ENCODE measurements at regions not wholly inside any gene's neighbourhood (a gene's known extent, or its start where the extent isn't known, plus 50 kb on each side); places are given as distances from the start of the nearest gene placed in this dataset.

DNA sequence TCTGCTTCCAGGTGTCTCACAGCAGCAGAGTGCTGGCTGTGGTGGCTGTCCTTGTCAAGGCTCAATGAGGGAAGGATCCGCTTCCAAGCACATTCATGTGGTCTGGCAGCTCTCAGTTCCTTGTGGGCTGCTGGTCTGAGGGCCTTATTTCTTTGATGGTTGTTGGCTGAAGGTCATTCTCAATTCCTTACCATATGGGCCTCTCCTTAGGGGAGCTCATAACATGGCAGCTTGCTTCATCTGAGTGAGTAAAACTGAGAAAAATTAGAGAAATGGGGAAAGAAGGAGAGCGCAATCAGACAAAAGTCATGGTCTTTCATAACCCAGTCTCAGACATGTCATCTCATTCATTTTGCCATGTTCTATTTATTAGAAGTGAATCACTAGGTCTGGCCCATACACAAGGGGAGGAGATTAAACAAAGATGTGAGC, 81.7 kb upstream of the TSPAN2 start:
- DNase-seq, result no peak
- peak; percentile 30 for ATAC-seq
- H3K9me3 ChIP-seq, result no peaks in the 10 kb centered on the region
- H3K27me3 ChIP-seq, result no peaks in the 10 kb centered on the region
- no peaks in the 10 kb centered on the region for H3K4me1 ChIP-seq
- H3K27ac ChIP-seq, result no peak overlapping the region
- H3K4me3 ChIP-seq, result no peak overlapping the region
- H3K36me3 ChIP-seq, result no peaks in the 10 kb centered on the region
- intact Hi-C loops (cut with DNase I), result no loop called here
- TF ChIP-seq, protein P1, sequence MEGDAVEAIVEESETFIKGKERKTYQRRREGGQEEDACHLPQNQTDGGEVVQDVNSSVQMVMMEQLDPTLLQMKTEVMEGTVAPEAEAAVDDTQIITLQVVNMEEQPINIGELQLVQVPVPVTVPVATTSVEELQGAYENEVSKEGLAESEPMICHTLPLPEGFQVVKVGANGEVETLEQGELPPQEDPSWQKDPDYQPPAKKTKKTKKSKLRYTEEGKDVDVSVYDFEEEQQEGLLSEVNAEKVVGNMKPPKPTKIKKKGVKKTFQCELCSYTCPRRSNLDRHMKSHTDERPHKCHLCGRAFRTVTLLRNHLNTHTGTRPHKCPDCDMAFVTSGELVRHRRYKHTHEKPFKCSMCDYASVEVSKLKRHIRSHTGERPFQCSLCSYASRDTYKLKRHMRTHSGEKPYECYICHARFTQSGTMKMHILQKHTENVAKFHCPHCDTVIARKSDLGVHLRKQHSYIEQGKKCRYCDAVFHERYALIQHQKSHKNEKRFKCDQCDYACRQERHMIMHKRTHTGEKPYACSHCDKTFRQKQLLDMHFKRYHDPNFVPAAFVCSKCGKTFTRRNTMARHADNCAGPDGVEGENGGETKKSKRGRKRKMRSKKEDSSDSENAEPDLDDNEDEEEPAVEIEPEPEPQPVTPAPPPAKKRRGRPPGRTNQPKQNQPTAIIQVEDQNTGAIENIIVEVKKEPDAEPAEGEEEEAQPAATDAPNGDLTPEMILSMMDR (IDR thresholded peaks at IDR 0.05), result no peak

DNA sequence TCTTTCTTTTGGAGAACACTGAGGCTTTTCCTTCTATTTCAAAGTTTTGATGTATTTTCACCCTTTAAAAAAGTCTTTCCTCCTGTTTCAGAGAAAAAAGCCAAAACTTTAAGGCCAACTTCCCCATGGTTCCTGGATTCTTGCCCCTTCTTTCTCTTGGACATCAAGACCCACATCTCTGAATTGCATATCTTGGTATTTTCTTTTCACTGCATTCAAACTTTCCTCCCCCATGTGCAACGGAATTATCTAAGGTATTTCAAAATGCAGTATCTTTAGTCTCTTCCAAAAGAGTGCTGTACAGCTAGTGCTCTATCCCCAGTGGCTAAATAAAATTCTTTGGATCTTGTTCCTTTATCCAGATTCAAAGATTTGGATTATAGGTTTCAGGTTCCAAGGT, 81.1 kb upstream of the TSPAN2 start:
- TF ChIP-seq, protein P1 (IDR thresholded peaks at IDR 0.05), result no peak
- no peak for DNase-seq
- Histone ChIP-seq H3K27me3 (no peaks in the 10 kb centered on the region), H3K36me3 (no peaks in the 10 kb centered on the region), H3K4me3 (no peak overlapping the region), H3K27ac (no peak overlapping the region), H3K4me1 (no peaks in the 10 kb centered on the region), H3K9me3 (no peaks in the 10 kb centered on the region)
- intact Hi-C loops (cut with DNase I), result no loop called here
- ATAC-seq, result no peak

DNA sequence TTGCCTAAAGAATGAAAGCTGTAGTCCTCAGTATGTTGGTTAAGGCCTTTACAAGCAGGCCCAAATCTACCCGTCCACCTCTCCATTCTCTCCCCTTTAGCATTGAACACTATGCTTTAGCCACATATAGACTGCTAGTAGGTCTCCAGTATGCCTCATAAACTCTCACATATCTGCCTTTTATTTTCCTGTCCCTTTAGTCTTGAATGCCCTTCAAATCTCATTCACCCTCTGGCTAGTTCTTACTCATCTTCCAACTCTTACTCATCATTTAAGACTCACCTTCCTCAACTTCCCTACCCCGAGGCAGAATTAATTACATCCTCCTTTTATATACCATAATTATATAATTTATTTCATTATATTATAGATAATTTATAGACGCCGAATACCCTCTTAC, 78.7 kb upstream of the TSPAN2 start:
- H3K36me3 ChIP-seq, result no peaks in the 10 kb centered on the region
- H3K27ac ChIP-seq, result no peak overlapping the region
- TF ChIP-seq, protein P1 (IDR thresholded peaks at IDR 0.05), result no peak
- intact Hi-C loops (cut with DNase I), result no loop called here
- no peaks in the 10 kb centered on the region for H3K9me3 ChIP-seq
- H3K4me3 ChIP-seq, result no peak overlapping the region
- no peaks in the 10 kb centered on the region for H3K27me3 ChIP-seq
- H3K4me1 ChIP-seq, result no peaks in the 10 kb centered on the region
- DNase-seq (no peak), ATAC-seq (no peak)

DNA sequence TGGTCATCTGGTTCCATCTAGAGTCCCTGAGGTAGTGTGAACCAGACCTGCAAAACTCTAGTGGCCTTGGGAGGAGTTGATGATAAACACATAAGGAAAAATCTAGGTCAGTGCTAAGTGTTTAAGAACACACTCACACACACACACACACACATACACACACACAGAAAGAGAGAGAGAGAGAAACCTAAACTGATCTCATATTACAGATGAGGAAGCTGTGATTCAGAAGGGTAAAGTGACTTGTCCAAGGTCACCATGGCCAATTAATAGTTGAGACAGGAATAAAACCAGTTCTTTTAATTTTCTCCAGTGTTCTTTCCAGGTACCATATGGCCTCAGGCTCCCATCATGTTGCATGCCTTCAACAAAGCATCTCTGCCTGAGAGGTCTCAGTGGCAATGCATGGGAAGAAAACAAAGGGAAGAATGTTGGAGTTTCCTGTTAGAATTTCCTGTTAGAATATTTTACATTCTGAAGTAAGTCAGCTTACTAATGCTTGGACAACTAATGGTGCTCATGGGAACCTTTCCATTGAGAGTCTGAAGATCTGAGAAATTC, 77.3 kb upstream of the TSPAN2 start:
- Histone ChIP-seq H3K27ac (no peak overlapping the region), H3K27me3 (no peaks in the 10 kb centered on the region), H3K4me3 (no peak overlapping the region), H3K36me3 (no peaks in the 10 kb centered on the region), H3K9me3 (no peaks in the 10 kb centered on the region), H3K4me1 (no peaks in the 10 kb centered on the region)
- no peak for ATAC-seq
- TF ChIP-seq, protein P1 (IDR thresholded peaks at IDR 0.05), result no peak
- no peak for DNase-seq
- intact Hi-C loops (cut with DNase I), result no loop called here

DNA sequence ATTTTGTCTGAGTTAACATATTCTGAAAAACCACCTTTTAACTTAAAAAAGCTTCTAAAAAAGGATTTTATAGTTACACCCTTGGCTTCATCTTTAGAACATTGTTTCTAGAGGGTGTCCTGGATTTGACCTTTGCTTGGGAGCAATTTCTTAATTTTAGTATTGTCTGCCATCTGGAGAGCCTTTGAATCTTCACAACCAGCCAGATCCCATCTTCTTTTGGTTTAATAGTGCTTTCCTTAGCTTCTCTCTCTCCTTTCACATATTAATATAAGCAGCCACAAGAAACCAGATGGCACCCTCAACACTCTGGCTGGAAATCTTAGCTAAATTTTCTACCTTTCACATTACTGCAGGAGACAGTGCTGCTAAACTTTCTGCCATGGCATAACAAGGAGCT, 76.5 kb upstream of the TSPAN2 start:
- H3K36me3 ChIP-seq, result no peaks in the 10 kb centered on the region
- DNase-seq, result no peak
- H3K27me3 ChIP-seq, result no peaks in the 10 kb centered on the region
- no peaks in the 10 kb centered on the region for H3K4me1 ChIP-seq
- intact Hi-C loops (cut with DNase I), result no loop called here
- no peaks in the 10 kb centered on the region for H3K9me3 ChIP-seq
- H3K4me3 ChIP-seq, result no peak overlapping the region
- H3K27ac ChIP-seq, result no peak overlapping the region
- no peak for ATAC-seq
- TF ChIP-seq, protein P1 (IDR thresholded peaks at IDR 0.05), result no peak
